HEK293T (cell line): ENCODE measurements at regions not wholly inside any gene's neighbourhood (a gene's known extent, or its start where the extent isn't known, plus 50 kb on each side); places are given as distances from the start of the nearest gene placed in this dataset.

Experiments
- BHLHE40 ChIP-seq: fragments of 450-650 bp; IDR thresholded peaks from 2 replicates; pipeline ENCODE4 v1.6.1; 2016; ENCODE audit warnings: mild to moderate bottlenecking, moderate library complexity, borderline replicate concordance
- FOXA1 ChIP-seq: fragments of 450-650 bp; IDR thresholded peaks from 2 replicates; pipeline ENCODE4 v1.6.1; 2016; ENCODE audit warnings: mild to moderate bottlenecking
- HDGF ChIP-seq: fragments of 450-650 bp; IDR thresholded peaks from 2 replicates; pipeline ENCODE4 v1.6.1; 2017; ENCODE audit warnings: antibody characterized with exemption, borderline replicate concordance
- L3MBTL2 ChIP-seq: fragments of 450-650 bp; conservative IDR thresholded peaks from 2 replicates; pipeline ENCODE4 v1.6.1; 2016; ENCODE audit warnings: mild to moderate bottlenecking
- LEF1 ChIP-seq: fragments of 450-650 bp; IDR thresholded peaks from 2 replicates; pipeline ENCODE4 v1.6.1; 2017; ENCODE audit warnings: mild to moderate bottlenecking, borderline replicate concordance
- TF ChIP-seq, protein P1 (sequence below): fragments of 450-650 bp; IDR thresholded peaks from 2 replicates; pipeline ENCODE4 v1.6.1; 2016

DNA sequence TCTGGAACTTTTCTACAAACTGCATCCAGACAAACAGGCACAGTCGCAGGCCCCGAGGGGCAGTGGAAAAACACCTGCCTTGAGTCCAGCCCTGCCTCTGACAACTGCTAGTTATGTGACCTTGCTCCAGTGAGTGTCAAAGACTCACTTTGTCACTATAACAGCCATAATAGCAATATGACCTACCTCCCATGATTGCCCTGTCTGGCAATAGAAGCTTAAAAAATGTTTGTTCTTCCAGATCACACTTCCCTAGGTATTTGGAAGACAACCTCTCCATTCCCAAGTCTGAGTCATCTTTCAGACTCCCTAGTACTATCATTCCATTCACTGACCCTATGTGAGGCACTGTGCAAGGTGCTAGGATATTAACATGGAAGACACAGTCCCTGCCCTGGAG, 74.5 kb downstream of the RPL27A start:
- TF ChIP-seq LEF1 (no peak), BHLHE40 (no peak), FOXA1 (no peak), HDGF (no peak), L3MBTL2 (no peak)
- TF ChIP-seq, protein P1, sequence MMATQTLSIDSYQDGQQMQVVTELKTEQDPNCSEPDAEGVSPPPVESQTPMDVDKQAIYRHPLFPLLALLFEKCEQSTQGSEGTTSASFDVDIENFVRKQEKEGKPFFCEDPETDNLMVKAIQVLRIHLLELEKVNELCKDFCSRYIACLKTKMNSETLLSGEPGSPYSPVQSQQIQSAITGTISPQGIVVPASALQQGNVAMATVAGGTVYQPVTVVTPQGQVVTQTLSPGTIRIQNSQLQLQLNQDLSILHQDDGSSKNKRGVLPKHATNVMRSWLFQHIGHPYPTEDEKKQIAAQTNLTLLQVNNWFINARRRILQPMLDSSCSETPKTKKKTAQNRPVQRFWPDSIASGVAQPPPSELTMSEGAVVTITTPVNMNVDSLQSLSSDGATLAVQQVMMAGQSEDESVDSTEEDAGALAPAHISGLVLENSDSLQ = no peak
